ENCODE measurements at regions not wholly inside any gene's neighbourhood (a gene's known extent, or its start where the extent isn't known, plus 50 kb on each side); places are given as distances from the start of the nearest gene placed in this dataset.

DNA sequence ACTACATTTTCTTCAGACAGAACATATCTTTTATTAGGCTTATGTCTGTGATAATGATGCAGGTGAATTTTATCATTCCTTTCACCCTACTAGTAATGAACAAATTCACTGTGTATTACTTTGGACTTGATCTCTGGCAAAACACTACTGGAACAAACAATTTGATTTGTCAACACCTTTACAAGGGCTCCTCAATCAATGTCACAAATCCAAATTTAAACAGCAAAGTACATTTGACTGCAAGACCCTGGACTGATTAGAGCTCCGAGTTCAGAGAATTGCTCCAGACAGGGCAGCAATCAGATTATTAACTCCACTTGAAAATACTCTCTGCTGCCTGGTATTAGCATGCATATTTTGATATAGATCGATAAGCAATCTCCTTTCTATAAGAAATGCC, 547.6 kb upstream of the SALL1 start:
- H3K36me3 ChIP-seq (ENCODE audit: insufficient read depth, low read length) = no peaks in the 10 kb centered on the region
- no peak overlapping the region for H3K4me3 ChIP-seq (ENCODE audit: low read length in 2 of 2)
- Mint-ChIP-seq H3K36me3 (no peaks in the 10 kb centered on the region), H3K9me3 (peaks cover 4 to 28% (median 9%) of the 10 kb centered on the region in 8 donors), H3K27me3 (no peaks in the 10 kb centered on the region), H3K27ac (no peak overlapping the region), H3K4me3 (no peak overlapping the region), H3K4me1 (no peaks in the 10 kb centered on the region)
- H3K9me3 ChIP-seq (ENCODE audit: control insufficient read depth in 1 of 2, low read length in 2 of 2) = no peaks in the 10 kb centered on the region
- H3K27ac ChIP-seq (ENCODE audit: low read depth, low read length) = no peak overlapping the region
- DNase-seq = no peak
- no peaks in the 10 kb centered on the region for H3K4me1 ChIP-seq (ENCODE audit: insufficient read depth, low read length)
- no peaks in the 10 kb centered on the region for H3K27me3 ChIP-seq (ENCODE audit: insufficient read depth, low read length)
- intact Hi-C loops (cut with micrococcal nuclease) = no loop called here
- CTCF ChIA-PET (ENCODE audit: partially characterized antibody) = no interaction called here
- POLR2A ChIA-PET (ENCODE audit: partially characterized antibody) = no interaction called here

DNA sequence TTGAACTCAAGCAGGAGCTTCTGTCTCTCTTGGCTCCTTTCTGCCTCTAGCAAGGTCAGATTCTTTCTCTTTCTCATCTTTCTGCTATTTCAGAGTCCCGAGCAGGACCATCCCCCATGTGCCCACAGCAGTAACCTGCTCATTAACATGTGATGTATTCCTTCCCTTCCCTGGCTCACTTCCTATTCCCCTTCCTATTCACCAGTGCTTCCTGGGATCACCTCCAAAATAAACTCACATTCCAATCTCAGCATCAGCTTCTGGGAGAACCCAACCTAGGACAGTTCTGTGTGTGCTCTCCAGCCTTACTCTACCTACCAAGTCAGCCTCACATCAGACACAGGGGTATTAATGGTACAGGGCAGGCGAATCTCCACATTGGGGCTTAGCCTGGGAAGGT, 546.4 kb upstream of the SALL1 start:
- CTCF ChIA-PET (ENCODE audit: partially characterized antibody) = no interaction called here
- Mint-ChIP-seq H3K36me3 (no peaks in the 10 kb centered on the region), H3K4me1 (no peaks in the 10 kb centered on the region), H3K9me3 (peaks cover 4 to 31% (median 11%) of the 10 kb centered on the region in 8 donors), H3K27ac (no peak overlapping the region), H3K27me3 (no peaks in the 10 kb centered on the region), H3K4me3 (no peak overlapping the region)
- H3K36me3 ChIP-seq (ENCODE audit: insufficient read depth, low read length) = no peaks in the 10 kb centered on the region
- no peaks in the 10 kb centered on the region for H3K27me3 ChIP-seq (ENCODE audit: insufficient read depth, low read length)
- H3K27ac ChIP-seq (ENCODE audit: low read depth, low read length) = no peak overlapping the region
- no peaks in the 10 kb centered on the region for H3K9me3 ChIP-seq (ENCODE audit: control insufficient read depth in 1 of 2, low read length in 2 of 2)
- no peak overlapping the region for H3K4me3 ChIP-seq (ENCODE audit: low read length in 2 of 2)
- intact Hi-C loops (cut with micrococcal nuclease) = no loop called here
- H3K4me1 ChIP-seq (ENCODE audit: insufficient read depth, low read length) = no peaks in the 10 kb centered on the region
- no peak for DNase-seq
- POLR2A ChIA-PET (ENCODE audit: partially characterized antibody) = no interaction called here

DNA sequence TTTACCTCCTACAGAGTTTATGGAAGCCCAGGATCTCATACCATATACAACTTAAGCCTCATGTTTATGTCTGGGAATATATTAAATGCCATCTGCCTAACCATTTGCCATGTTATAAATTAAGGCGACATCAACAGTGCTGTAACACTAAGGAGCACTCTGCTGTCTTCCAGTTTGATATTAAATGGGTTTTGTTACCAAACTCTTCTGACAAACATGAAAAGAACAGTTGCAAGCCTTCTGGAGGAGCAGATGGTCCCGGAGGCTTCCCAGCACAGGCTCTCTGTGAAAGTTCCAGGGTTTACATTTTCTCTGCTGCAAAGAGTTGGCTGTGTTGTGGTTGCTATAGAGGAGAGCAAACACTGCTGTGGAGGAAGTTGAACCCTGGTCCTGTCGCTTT, 545.3 kb upstream of the SALL1 start:
- Histone ChIP-seq H3K4me1 (ENCODE audit: insufficient read depth, low read length) (no peaks in the 10 kb centered on the region), H3K9me3 (ENCODE audit: control insufficient read depth in 1 of 2, low read length in 2 of 2) (no peaks in the 10 kb centered on the region), H3K27me3 (ENCODE audit: insufficient read depth, low read length) (no peaks in the 10 kb centered on the region), H3K4me3 (ENCODE audit: low read length in 2 of 2) (no peak overlapping the region), H3K36me3 (ENCODE audit: insufficient read depth, low read length) (no peaks in the 10 kb centered on the region), H3K27ac (ENCODE audit: low read depth, low read length) (no peak overlapping the region)
- no peaks in the 10 kb centered on the region for H3K27me3 Mint-ChIP-seq
- no peaks in the 10 kb centered on the region for H3K4me1 Mint-ChIP-seq
- DNase-seq = no peak
- CTCF ChIA-PET (ENCODE audit: partially characterized antibody) = no interaction called here
- peaks cover 4 to 35% (median 12%) of the 10 kb centered on the region in 8 donors for H3K9me3 Mint-ChIP-seq
- no peak overlapping the region for H3K4me3 Mint-ChIP-seq
- no peak overlapping the region for H3K27ac Mint-ChIP-seq
- POLR2A ChIA-PET (ENCODE audit: partially characterized antibody) = no interaction called here
- intact Hi-C loops (cut with micrococcal nuclease) = no loop called here
- no peaks in the 10 kb centered on the region for H3K36me3 Mint-ChIP-seq

DNA sequence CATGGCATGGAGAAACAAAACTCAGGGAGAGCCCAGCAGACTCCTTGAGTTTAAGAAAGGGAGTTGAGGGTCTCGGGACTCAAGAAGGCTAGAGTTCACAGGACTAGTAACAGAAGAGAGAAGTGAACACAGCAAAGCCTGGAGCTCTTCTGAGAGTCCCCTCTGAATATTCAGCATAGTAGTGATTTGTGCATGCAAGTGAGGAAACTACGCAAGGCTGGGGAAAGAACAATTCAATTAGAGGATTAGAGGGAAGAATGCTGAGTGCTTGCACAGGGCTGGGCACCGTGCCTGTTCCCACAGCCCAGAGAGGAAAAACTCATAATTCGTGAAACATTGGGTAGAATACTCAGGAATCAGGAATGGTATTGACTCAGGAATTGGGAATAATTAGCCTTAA, 540.0 kb upstream of the SALL1 start:
- Histone ChIP-seq H3K36me3 (ENCODE audit: insufficient read depth, low read length) (no peaks in the 10 kb centered on the region), H3K4me3 (ENCODE audit: low read length in 2 of 2) (no peak overlapping the region), H3K9me3 (ENCODE audit: control insufficient read depth in 1 of 2, low read length in 2 of 2) (no peaks in the 10 kb centered on the region), H3K4me1 (ENCODE audit: insufficient read depth, low read length) (no peaks in the 10 kb centered on the region), H3K27me3 (ENCODE audit: insufficient read depth, low read length) (no peaks in the 10 kb centered on the region), H3K27ac (ENCODE audit: low read depth, low read length) (no peak overlapping the region)
- CTCF ChIA-PET (ENCODE audit: partially characterized antibody) = no interaction called here
- no peaks in the 10 kb centered on the region for H3K4me1 Mint-ChIP-seq
- H3K27ac Mint-ChIP-seq = no peak overlapping the region
- H3K9me3 Mint-ChIP-seq = peaks cover 4 to 38% (median 20%) of the 10 kb centered on the region in 8 donors
- peaks cover 0 to 2% of the 10 kb centered on the region in 2 donors for H3K27me3 Mint-ChIP-seq
- intact Hi-C loops (cut with micrococcal nuclease) = no loop called here
- no peak overlapping the region for H3K4me3 Mint-ChIP-seq
- no peaks in the 10 kb centered on the region for H3K36me3 Mint-ChIP-seq
- POLR2A ChIA-PET (ENCODE audit: partially characterized antibody) = no interaction called here
- DNase-seq = no peak

DNA sequence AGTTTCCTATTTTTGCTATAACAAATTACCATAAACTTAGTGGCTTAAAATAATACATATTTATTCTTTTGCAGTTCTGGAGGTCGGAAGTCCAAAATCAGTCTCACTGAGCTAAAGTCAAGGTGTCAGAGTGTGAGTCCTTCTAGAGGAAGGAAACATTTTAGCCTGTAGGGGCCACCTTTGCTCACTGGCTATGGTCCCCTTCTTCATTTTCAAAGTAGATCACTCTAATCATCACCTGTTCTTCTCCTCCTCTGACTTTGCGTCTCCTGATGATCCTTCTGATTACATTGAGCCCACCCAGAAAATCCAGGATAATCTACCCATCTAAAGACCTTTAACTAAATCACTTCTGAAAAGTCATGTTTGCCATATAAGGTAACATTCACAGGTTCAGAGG, 534.4 kb upstream of the SALL1 start:
- H3K4me3 ChIP-seq (ENCODE audit: low read length in 2 of 2) = no peak overlapping the region
- no peaks in the 10 kb centered on the region for H3K36me3 ChIP-seq (ENCODE audit: insufficient read depth, low read length)
- Mint-ChIP-seq H3K36me3 (no peaks in the 10 kb centered on the region), H3K9me3 (peaks cover 3 to 13% (median 9%) of the 10 kb centered on the region in 8 donors), H3K27ac (no peak overlapping the region), H3K4me3 (no peak overlapping the region), H3K27me3 (peaks cover 0 to 2% of the 10 kb centered on the region in 2 donors), H3K4me1 (no peaks in the 10 kb centered on the region)
- H3K4me1 ChIP-seq (ENCODE audit: insufficient read depth, low read length) = no peaks in the 10 kb centered on the region
- H3K9me3 ChIP-seq (ENCODE audit: control insufficient read depth in 1 of 2, low read length in 2 of 2) = no peaks in the 10 kb centered on the region
- DNase-seq = no peak
- CTCF ChIA-PET (ENCODE audit: partially characterized antibody) = no interaction called here
- H3K27ac ChIP-seq (ENCODE audit: low read depth, low read length) = no peak overlapping the region
- POLR2A ChIA-PET (ENCODE audit: partially characterized antibody) = no interaction called here
- intact Hi-C loops (cut with micrococcal nuclease) = no loop called here
- H3K27me3 ChIP-seq (ENCODE audit: insufficient read depth, low read length) = no peaks in the 10 kb centered on the region

DNA sequence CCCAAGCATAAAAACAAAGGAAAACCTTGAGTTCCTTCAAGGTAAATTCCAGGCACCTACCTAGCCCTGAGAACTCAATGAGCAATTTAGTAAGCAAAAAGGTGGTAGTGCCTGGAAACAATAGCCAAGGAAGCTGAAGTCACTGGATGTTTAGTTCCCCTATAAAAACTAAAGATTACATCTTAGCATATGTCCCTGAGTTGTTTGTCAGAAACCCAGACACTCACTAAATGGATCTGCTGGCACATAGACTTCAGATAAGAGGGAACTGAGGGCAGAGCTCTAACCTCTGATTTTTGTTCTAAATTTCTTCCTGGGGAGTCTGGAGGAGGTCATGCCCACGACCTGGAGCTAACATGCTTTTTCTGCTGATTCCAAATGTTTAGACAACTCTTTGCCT, 532.8 kb upstream of the SALL1 start:
- H3K4me3 Mint-ChIP-seq = no peak overlapping the region
- peaks cover 0 to 2% of the 10 kb centered on the region in 2 donors for H3K27me3 Mint-ChIP-seq
- ChIA-PET CTCF (ENCODE audit: partially characterized antibody) (no interaction called here), POLR2A (ENCODE audit: partially characterized antibody) (no interaction called here)
- intact Hi-C loops (cut with micrococcal nuclease) = no loop called here
- no peaks in the 10 kb centered on the region for H3K36me3 Mint-ChIP-seq
- no peak overlapping the region for H3K27ac Mint-ChIP-seq
- Histone ChIP-seq H3K27me3 (ENCODE audit: insufficient read depth, low read length) (no peaks in the 10 kb centered on the region), H3K9me3 (ENCODE audit: control insufficient read depth in 1 of 2, low read length in 2 of 2) (no peaks in the 10 kb centered on the region), H3K36me3 (ENCODE audit: insufficient read depth, low read length) (no peaks in the 10 kb centered on the region), H3K27ac (ENCODE audit: low read depth, low read length) (no peak overlapping the region), H3K4me3 (ENCODE audit: low read length in 2 of 2) (no peak overlapping the region), H3K4me1 (ENCODE audit: insufficient read depth, low read length) (no peaks in the 10 kb centered on the region)
- H3K4me1 Mint-ChIP-seq = no peaks in the 10 kb centered on the region
- H3K9me3 Mint-ChIP-seq = peaks cover 3 to 15% (median 10%) of the 10 kb centered on the region in 8 donors
- DNase-seq = no peak

DNA sequence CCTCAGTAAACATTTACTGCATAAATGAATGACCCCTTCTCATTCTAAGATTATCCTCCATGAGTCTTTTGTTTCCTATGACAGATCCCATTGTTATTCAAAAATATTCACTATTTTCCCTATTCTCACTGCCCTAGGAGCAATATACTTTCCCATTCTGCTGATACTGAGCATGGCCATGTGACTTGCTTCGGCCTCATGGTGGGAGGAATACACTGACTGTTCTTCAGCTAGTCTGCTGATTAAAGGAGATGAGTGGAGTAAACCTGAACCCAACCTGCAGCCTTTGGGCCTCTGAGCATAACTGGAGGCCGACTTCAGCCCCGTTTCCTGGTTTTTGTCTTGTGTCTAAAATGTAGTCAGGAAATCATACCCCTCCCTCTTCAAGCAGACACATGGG, 531.8 kb upstream of the SALL1 start:
- Histone ChIP-seq H3K27me3 (ENCODE audit: insufficient read depth, low read length) (no peaks in the 10 kb centered on the region), H3K27ac (ENCODE audit: low read depth, low read length) (no peak overlapping the region), H3K4me3 (ENCODE audit: low read length in 2 of 2) (no peak overlapping the region), H3K36me3 (ENCODE audit: insufficient read depth, low read length) (no peaks in the 10 kb centered on the region), H3K4me1 (ENCODE audit: insufficient read depth, low read length) (no peaks in the 10 kb centered on the region), H3K9me3 (ENCODE audit: control insufficient read depth in 1 of 2, low read length in 2 of 2) (no peaks in the 10 kb centered on the region)
- peaks cover 0 to 2% of the 10 kb centered on the region in 2 donors for H3K27me3 Mint-ChIP-seq
- CTCF ChIA-PET (ENCODE audit: partially characterized antibody) = no interaction called here
- H3K4me1 Mint-ChIP-seq = no peaks in the 10 kb centered on the region
- intact Hi-C loops (cut with micrococcal nuclease) = no loop called here
- H3K4me3 Mint-ChIP-seq = no peak overlapping the region
- DNase-seq = no peak
- no peak overlapping the region for H3K27ac Mint-ChIP-seq
- POLR2A ChIA-PET (ENCODE audit: partially characterized antibody) = no interaction called here
- no peaks in the 10 kb centered on the region for H3K36me3 Mint-ChIP-seq
- peaks cover 3 to 15% (median 9%) of the 10 kb centered on the region in 8 donors for H3K9me3 Mint-ChIP-seq

DNA sequence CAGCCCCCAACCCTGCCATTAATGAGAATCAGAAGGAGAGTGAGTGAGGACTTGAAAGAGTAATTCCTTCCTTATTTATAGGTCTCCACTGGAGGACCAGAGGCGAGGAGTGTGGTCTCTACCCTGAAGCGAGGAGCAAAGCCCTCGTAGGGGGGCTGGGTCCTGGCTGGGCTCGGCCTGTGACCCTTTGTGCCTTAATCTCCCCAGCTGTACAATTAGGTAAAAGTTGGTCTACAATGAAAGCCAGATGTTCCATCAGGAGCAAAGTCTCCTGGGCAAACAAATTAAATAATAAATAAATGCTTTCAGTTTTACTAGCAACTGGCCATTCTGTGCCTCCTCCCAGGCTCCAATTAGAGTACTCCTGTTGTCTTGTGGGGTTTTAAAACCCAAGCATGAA, 523.5 kb upstream of the SALL1 start:
- Histone ChIP-seq H3K9me3 (ENCODE audit: control insufficient read depth in 1 of 2, low read length in 2 of 2) (no peaks in the 10 kb centered on the region), H3K27me3 (ENCODE audit: insufficient read depth, low read length) (no peaks in the 10 kb centered on the region), H3K36me3 (ENCODE audit: insufficient read depth, low read length) (no peaks in the 10 kb centered on the region), H3K27ac (ENCODE audit: low read depth, low read length) (no peak overlapping the region), H3K4me1 (ENCODE audit: insufficient read depth, low read length) (no peaks in the 10 kb centered on the region), H3K4me3 (ENCODE audit: low read length in 2 of 2) (no peak overlapping the region)
- ChIA-PET CTCF (ENCODE audit: partially characterized antibody) (no interaction called here), POLR2A (ENCODE audit: partially characterized antibody) (no interaction called here)
- Mint-ChIP-seq H3K36me3 (no peaks in the 10 kb centered on the region), H3K27me3 (no peaks in the 10 kb centered on the region), H3K9me3 (peaks cover 0 to 17% (median 5%) of the 10 kb centered on the region in 8 donors), H3K4me1 (no peaks in the 10 kb centered on the region), H3K27ac (no peak overlapping the region), H3K4me3 (no peak overlapping the region)
- intact Hi-C loops (cut with micrococcal nuclease) = no loop called here
- no peak for DNase-seq

All from CD4-positive, alpha-beta memory T cell (primary cell).